HG03575 (cell line): ENCODE measurements at regions not wholly inside any gene's neighbourhood (a gene's known extent, or its start where the extent isn't known, plus 50 kb on each side); places are given as distances from the start of the nearest gene placed in this dataset.
"Not testable (repeated sequence)": the region's sequence is repeated elsewhere in the genome, so short reads cannot be mapped to it uniquely, and the experiment has no call there.

Source experiments
- ATAC-seq: cut with Tn5 transposase; IDR thresholded peaks from one replicate; pipeline ENCODE4 v1.9.1; 2021; ENCODE audit not compliant: unreplicated experiment, insufficient number of reproducible peaks, low FRiP score; ENCODE audit errors: extremely low read depth

GRCh38 chr6:30832864-30833263 lies 51.5 kb upstream of the DDR1 start:
- ATAC-seq = no peak

- no peak for ATAC-seq
Observed at GRCh38 chr6:30830438-30830837, 53.9 kb upstream of the DDR1 start.

- no peak for ATAC-seq
Observed at GRCh38 chr6:30829639-30830255, 54.6 kb upstream of the DDR1 start.

GRCh38 chr6:30829033-30829432 lies 55.3 kb upstream of the DDR1 start:
- no peak for ATAC-seq

- ATAC-seq = no peak
Observed at GRCh38 chr6:30828027-30828962, 56.0 kb upstream of the DDR1 start.

- no peak for ATAC-seq
Observed at GRCh38 chr6:30826961-30827342, 57.4 kb upstream of the DDR1 start.

GRCh38 chr6:30824698-30825097 lies 59.6 kb upstream of the DDR1 start:
- no peak for ATAC-seq

GRCh38 chr6:30823534-30823865 lies 60.8 kb upstream of the DDR1 start:
- no peak for ATAC-seq

GRCh38 chr6:30821862-30822784 lies 62.2 kb upstream of the DDR1 start:
- no peak for ATAC-seq

- ATAC-seq = no peak
Observed at GRCh38 chr6:30820193-30820592, 64.1 kb upstream of the DDR1 start.

- no peak for ATAC-seq
Observed at GRCh38 chr6:30819297-30819917, 64.9 kb upstream of the DDR1 start.

GRCh38 chr6:30818391-30818841 lies 65.9 kb upstream of the DDR1 start:
- no peak for ATAC-seq

- no peak for ATAC-seq
Observed at GRCh38 chr6:30816791-30817739, 67.3 kb upstream of the DDR1 start.

GRCh38 chr6:30816296-30816695 lies 68.0 kb upstream of the DDR1 start:
- not testable (repeated sequence) for ATAC-seq

GRCh38 chr6:30815041-30815742 lies 69.1 kb upstream of the DDR1 start:
- ATAC-seq = not testable (repeated sequence)

GRCh38 chr6:30814146-30815040 lies 69.9 kb upstream of the DDR1 start:
- no peak for ATAC-seq
